ENCODE measurements at regions not wholly inside any gene's neighbourhood (a gene's known extent, or its start where the extent isn't known, plus 50 kb on each side); places are given as distances from the start of the nearest gene placed in this dataset.

DNA sequence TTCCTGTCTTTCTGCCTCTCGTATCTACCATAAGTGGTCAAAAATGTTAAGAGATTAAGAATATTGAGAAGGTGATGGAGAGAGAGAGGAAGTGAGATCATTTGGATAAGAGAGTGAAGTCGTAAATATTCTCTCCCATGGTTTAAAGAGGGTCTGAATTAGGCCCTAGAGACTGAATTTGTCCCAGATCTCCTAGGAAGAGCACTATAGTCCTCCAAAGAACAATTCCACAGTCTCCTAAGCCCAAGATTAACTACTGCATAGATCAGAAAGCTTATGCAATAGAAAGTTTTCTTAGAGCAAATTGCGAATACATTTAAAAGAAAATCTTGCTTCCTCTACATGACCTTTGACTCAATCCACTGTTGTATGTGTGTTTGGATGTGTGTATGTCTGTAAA lies 598.8 kb downstream of the TUSC7 start:
- no peak overlapping the region for H3K4me3 ChIP-seq
- no peaks in the 10 kb centered on the region for H3K27me3 ChIP-seq
- DNase-seq = no peak
- no peaks in the 10 kb centered on the region for H3K9me3 ChIP-seq
- intact Hi-C loops (cut with DNase I) = no loop called here
- TF ChIP-seq CTCF (IDR thresholded peaks at IDR 0.05) = no peak
- no peak for TF ChIP-seq POLR2A (IDR thresholded peaks at IDR 0.05)
- no peak overlapping the region for H3K27ac ChIP-seq
- 48 to 61% methylated on average over 3 of the region's 3 CpGs for WGBS, 2 donors
- no peaks in the 10 kb centered on the region for H3K36me3 ChIP-seq
- no peaks in the 10 kb centered on the region for H3K4me1 ChIP-seq

DNA sequence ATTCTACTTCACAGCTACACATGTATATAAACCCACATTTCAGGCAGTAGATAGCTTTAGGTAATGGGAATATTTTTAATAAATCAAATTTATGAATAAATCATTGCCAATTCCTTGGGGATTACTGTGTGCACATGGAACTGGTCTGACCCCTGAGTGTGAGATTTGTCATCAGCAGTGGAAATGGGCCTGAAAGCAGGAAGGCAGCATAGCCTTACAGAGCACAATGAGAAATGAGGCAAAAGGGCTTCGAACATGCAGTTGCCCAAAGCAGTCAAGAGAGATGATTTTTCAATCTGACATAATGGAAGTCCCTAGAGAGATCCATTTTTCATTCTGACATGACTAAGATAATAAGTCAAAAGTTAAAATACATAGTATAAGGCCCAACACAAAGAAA lies 599.2 kb downstream of the TUSC7 start:
- H3K27ac ChIP-seq = no peak overlapping the region
- no peak overlapping the region for H3K4me3 ChIP-seq
- intact Hi-C loops (cut with DNase I) = no loop called here
- no peaks in the 10 kb centered on the region for H3K36me3 ChIP-seq
- TF ChIP-seq CTCF (IDR thresholded peaks at IDR 0.05) = no peak
- no peak for TF ChIP-seq POLR2A (IDR thresholded peaks at IDR 0.05)
- no peak for DNase-seq
- no peaks in the 10 kb centered on the region for H3K4me1 ChIP-seq
- 57 to 65% methylated on average over 1 of the region's 1 CpG for WGBS, 2 donors
- no peaks in the 10 kb centered on the region for H3K9me3 ChIP-seq
- no peaks in the 10 kb centered on the region for H3K27me3 ChIP-seq

DNA sequence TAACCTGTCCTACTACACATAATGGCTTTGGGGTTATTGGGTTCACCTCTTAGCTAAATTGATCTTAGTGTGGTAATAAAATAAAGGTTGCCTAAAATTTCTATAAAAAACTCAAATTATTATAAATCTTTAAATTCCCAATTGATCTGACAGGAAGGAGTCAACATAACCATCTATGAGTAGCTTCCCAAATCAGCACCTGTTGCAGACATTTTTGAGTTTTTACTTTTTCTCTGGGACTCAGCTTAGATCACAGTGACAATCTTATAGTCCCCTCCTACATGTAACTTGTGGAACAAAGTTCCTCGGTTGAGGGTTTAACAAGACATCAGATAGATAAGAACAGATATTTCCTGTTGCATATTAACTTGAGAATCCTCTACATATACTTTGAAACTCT lies 601.0 kb downstream of the TUSC7 start:
- no peaks in the 10 kb centered on the region for H3K4me1 ChIP-seq
- H3K36me3 ChIP-seq = no peaks in the 10 kb centered on the region
- intact Hi-C loops (cut with DNase I) = no loop called here
- H3K27ac ChIP-seq = no peak overlapping the region
- H3K27me3 ChIP-seq = no peaks in the 10 kb centered on the region
- TF ChIP-seq CTCF (IDR thresholded peaks at IDR 0.05) (no peak), POLR2A (IDR thresholded peaks at IDR 0.05) (no peak)
- no peaks in the 10 kb centered on the region for H3K9me3 ChIP-seq
- WGBS, 2 donors = 58 to 66% methylated on average over 1 of the region's 1 CpG
- DNase-seq = no peak
- H3K4me3 ChIP-seq = no peak overlapping the region

GRCh38 chr3:117314441-117315150 lies 605.0 kb downstream of the TUSC7 start:
- Histone ChIP-seq H3K4me1 (no peaks in the 10 kb centered on the region), H3K36me3 (no peaks in the 10 kb centered on the region), H3K27ac (no peak overlapping the region), H3K27me3 (no peaks in the 10 kb centered on the region), H3K4me3 (no peak overlapping the region), H3K9me3 (no peaks in the 10 kb centered on the region)
- no peak for TF ChIP-seq POLR2A (IDR thresholded peaks at IDR 0.05)
- no peak for TF ChIP-seq CTCF (IDR thresholded peaks at IDR 0.05)
- intact Hi-C loops (cut with DNase I) = no loop called here
- WGBS, 2 donors = 57 to 65% methylated on average over 2 of the region's 2 CpGs
- no peak for DNase-seq

DNA sequence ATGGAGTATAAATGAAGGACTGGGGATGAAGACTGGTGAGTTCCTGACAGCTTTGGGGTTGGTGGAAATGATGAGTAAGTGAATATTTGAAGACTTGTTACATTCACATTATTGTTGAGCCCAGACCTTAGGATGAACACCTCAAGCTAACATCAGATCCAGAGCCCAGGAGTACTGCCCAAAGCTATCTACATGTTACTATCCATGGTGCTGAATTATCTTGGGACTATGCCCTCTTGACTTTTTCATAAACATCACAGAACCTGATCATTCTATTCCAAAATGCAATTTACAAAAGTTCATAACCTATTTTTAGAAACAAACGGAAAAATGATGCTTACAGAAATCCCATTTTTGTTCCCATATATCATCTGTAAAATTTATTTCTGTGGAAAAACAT lies 613.3 kb downstream of the TUSC7 start:
- TF ChIP-seq POLR2A (IDR thresholded peaks at IDR 0.05) (no peak), CTCF (IDR thresholded peaks at IDR 0.05) (no peak)
- no peak overlapping the region for H3K4me3 ChIP-seq
- H3K4me1 ChIP-seq = no peaks in the 10 kb centered on the region
- H3K27ac ChIP-seq = no peak overlapping the region
- 0 to 4% methylated on average over 1 of the region's 1 CpG for WGBS, 2 donors
- H3K27me3 ChIP-seq = no peaks in the 10 kb centered on the region
- no peaks in the 10 kb centered on the region for H3K36me3 ChIP-seq
- intact Hi-C loops (cut with DNase I) = no loop called here
- no peak for DNase-seq
- H3K9me3 ChIP-seq = no peaks in the 10 kb centered on the region
